ENCODE measurements at regions not wholly inside any gene's neighbourhood (a gene's known extent, or its start where the extent isn't known, plus 50 kb on each side); places are given as distances from the start of the nearest gene placed in this dataset.

GRCh38 chr18:41829647-41830516, 125.2 kb upstream of the PIK3C3 start:
- TF ChIP-seq, protein P1, sequence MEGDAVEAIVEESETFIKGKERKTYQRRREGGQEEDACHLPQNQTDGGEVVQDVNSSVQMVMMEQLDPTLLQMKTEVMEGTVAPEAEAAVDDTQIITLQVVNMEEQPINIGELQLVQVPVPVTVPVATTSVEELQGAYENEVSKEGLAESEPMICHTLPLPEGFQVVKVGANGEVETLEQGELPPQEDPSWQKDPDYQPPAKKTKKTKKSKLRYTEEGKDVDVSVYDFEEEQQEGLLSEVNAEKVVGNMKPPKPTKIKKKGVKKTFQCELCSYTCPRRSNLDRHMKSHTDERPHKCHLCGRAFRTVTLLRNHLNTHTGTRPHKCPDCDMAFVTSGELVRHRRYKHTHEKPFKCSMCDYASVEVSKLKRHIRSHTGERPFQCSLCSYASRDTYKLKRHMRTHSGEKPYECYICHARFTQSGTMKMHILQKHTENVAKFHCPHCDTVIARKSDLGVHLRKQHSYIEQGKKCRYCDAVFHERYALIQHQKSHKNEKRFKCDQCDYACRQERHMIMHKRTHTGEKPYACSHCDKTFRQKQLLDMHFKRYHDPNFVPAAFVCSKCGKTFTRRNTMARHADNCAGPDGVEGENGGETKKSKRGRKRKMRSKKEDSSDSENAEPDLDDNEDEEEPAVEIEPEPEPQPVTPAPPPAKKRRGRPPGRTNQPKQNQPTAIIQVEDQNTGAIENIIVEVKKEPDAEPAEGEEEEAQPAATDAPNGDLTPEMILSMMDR (IDR thresholded peaks at IDR 0.05) = no peak
- no peak for TF ChIP-seq POLR2A (IDR thresholded peaks at IDR 0.05)

Measured in Peyer's patch (tissue), 4 donors.